Gastroesophageal sphincter (tissue), 4 donors: ENCODE measurements at regions not wholly inside any gene's neighbourhood (a gene's known extent, or its start where the extent isn't known, plus 50 kb on each side); places are given as distances from the start of the nearest gene placed in this dataset.

ENCODE experiments used
- ATAC-seq: fragments of 150-250 bp; one replicate; pipeline ENCODE4 v1.9.1; 2016; ENCODE audit warnings: mild to moderate bottlenecking, moderate library complexity
- H3K27ac ChIP-seq, 4 donors: fragments of 200-600 bp; sonication (generic) in 3 of 4; 1 replicate in 3 of 4; 2 replicates in 1 of 4; pipeline ENCODE4 v1.5.1; 2016 to 2019
- H3K27me3 ChIP-seq: fragments of 200-600 bp; sonication (generic); one replicate; pipeline ENCODE4 v1.5.1; 2019
- H3K36me3 ChIP-seq, 2 donors: fragments of 200-600 bp; sonication (generic); one replicate each; pipeline ENCODE4 v1.5.1; 2019; ENCODE audit warnings: control low read depth in 1 of 2
- H3K4me1 ChIP-seq, 3 donors: fragments of 200-600 bp; sonication (generic); 1 replicate in 2 of 3; 2 replicates in 1 of 3; pipeline ENCODE4 v1.5.1; 2016 to 2019; ENCODE audit warnings: control low read depth in 2 of 3
- H3K4me3 ChIP-seq, 2 donors: fragments of 200-600 bp; sonication (generic); one replicate each; pipeline ENCODE4 v1.5.1; 2019; ENCODE audit warnings: mild to moderate bottlenecking in 1 of 2, moderate library complexity in 1 of 2
- H3K9me3 ChIP-seq, 3 donors: fragments of 200-600 bp; sonication (generic); one replicate each; pipeline ENCODE4 v1.5.1; 2017 to 2019; ENCODE audit warnings: control low read depth in 2 of 3
- CTCF ChIP-seq, 4 experiments: fragments of 200-600 bp in 2 of 4; fragments of 450-650 bp in 2 of 4; sonication (generic) in 1 of 4; IDR thresholded peaks; one replicate each; pipeline ENCODE4 v1.5.1; 2017 to 2019; ENCODE audit warnings: antibody characterized with exemption in 4 of 4, mild to moderate bottlenecking in 2 of 4, moderate library complexity in 2 of 4
- EP300 ChIP-seq: sonication (generic); formaldehyde crosslinking; IDR thresholded peaks from one replicate; pipeline ENCODE4 v1.6.1; 2017; ENCODE audit warnings: antibody characterized with exemption, mild to moderate bottlenecking
- POLR2A ChIP-seq, 2 donors: fragments of 450-650 bp; IDR thresholded peaks; one replicate each; pipeline ENCODE4 v1.6.1; 2017; ENCODE audit warnings: antibody characterized with exemption in 2 of 2, mild to moderate bottlenecking in 2 of 2, moderate library complexity in 1 of 2
- POLR2AphosphoS5 ChIP-seq: sonication (generic); formaldehyde crosslinking; IDR thresholded peaks from one replicate; pipeline ENCODE4 v1.6.1; 2017; ENCODE audit warnings: antibody characterized with exemption
- WGBS, 2 donors: methylation state at CpG; one replicate each; pipeline ENCODE4 v1.1.5; 2018; ENCODE audit warnings: low coverage in 1 of 2; 5-methylcytosine and 5-hydroxymethylcytosine counted together

GRCh38 chr20:59461526-59461925 lies 142.8 kb upstream of the PHACTR3 start:
- ATAC-seq: no peak
- H3K4me1 ChIP-seq: no peaks in the 10 kb centered on the region
- 62% methylated on average over 14 of the region's 14 CpGs; no CpG with 5 or more reads in 1 of the 2 donors for WGBS, 2 donors
- H3K9me3 ChIP-seq: peaks cover 0 to 10% (median 0%) of the 10 kb centered on the region in 3 donors
- H3K4me3 ChIP-seq: no peak overlapping the region
- TF ChIP-seq EP300 (no peak), POLR2AphosphoS5 (no peak), CTCF (IDR thresholded peaks at IDR 0.05) (no peak), POLR2A (IDR thresholded peaks at IDR 0.05) (no peak)
- no peak overlapping the region for H3K27ac ChIP-seq
- no peaks in the 10 kb centered on the region for H3K36me3 ChIP-seq
- H3K27me3 ChIP-seq: peaks cover 4% of the 10 kb centered on the region

- Histone ChIP-seq H3K27ac (no peak overlapping the region), H3K4me3 (no peak overlapping the region), H3K4me1 (no peaks in the 10 kb centered on the region), H3K36me3 (no peaks in the 10 kb centered on the region), H3K27me3 (peaks cover 4% of the 10 kb centered on the region), H3K9me3 (peaks cover 0 to 10% (median 0%) of the 10 kb centered on the region in 3 donors)
- 68 to 75% methylated on average over 4 to 8 of the region's 10 CpGs for WGBS, 2 donors
- no peak for ATAC-seq
- TF ChIP-seq POLR2A (IDR thresholded peaks at IDR 0.05) (no peak), CTCF (IDR thresholded peaks at IDR 0.05) (no peak), POLR2AphosphoS5 (no peak), EP300 (no peak)
These were observed 142.1 kb upstream of the PHACTR3 start for GRCh38 chr20:59462249-59462648.

GRCh38 chr20:59463541-59463940 lies 140.8 kb upstream of the PHACTR3 start:
- Histone ChIP-seq H3K36me3 (no peaks in the 10 kb centered on the region), H3K9me3 (peaks cover 0 to 10% (median 0%) of the 10 kb centered on the region in 3 donors), H3K27me3 (peaks cover 4% of the 10 kb centered on the region), H3K4me1 (no peaks in the 10 kb centered on the region), H3K4me3 (no peak overlapping the region), H3K27ac (no peak overlapping the region)
- TF ChIP-seq CTCF (IDR thresholded peaks at IDR 0.05): no peak
- WGBS, 2 donors: 92% methylated on average over 1 of the region's 2 CpGs; no CpG with 5 or more reads in 1 of the 2 donors
- no peak for ATAC-seq

GRCh38 chr20:59466107-59466815 lies 138.1 kb upstream of the PHACTR3 start:
- Histone ChIP-seq H3K4me3 (no peak overlapping the region), H3K9me3 (no peaks in the 10 kb centered on the region), H3K27me3 (peaks cover 22% of the 10 kb centered on the region), H3K36me3 (no peaks in the 10 kb centered on the region), H3K27ac (no peak overlapping the region), H3K4me1 (no peaks in the 10 kb centered on the region)
- no peak for TF ChIP-seq CTCF (IDR thresholded peaks at IDR 0.05)
- no peak for TF ChIP-seq POLR2AphosphoS5
- no peak for TF ChIP-seq EP300
- TF ChIP-seq POLR2A (IDR thresholded peaks at IDR 0.05): no peak
- no peak for ATAC-seq
- 83 to 90% methylated on average over 2 to 5 of the region's 16 CpGs for WGBS, 2 donors

- H3K27me3 ChIP-seq: peaks cover 19% of the 10 kb centered on the region
- ATAC-seq: no peak
- H3K36me3 ChIP-seq: no peaks in the 10 kb centered on the region
- whole genome bisulfite sequencing, 2 donors: 67% methylated on average over 2 of the region's 5 CpGs; no CpG with 5 or more reads in 1 of the 2 donors
- TF ChIP-seq CTCF (IDR thresholded peaks at IDR 0.05): no peak
- TF ChIP-seq EP300: no peak
- no peak for TF ChIP-seq POLR2AphosphoS5
- no peak overlapping the region for H3K4me3 ChIP-seq
- H3K27ac ChIP-seq: no peak overlapping the region
- H3K9me3 ChIP-seq: no peaks in the 10 kb centered on the region
- no peaks in the 10 kb centered on the region for H3K4me1 ChIP-seq
These were observed 135.5 kb upstream of the PHACTR3 start for GRCh38 chr20:59468831-59469230.
